ENCODE measurements at regions not wholly inside any gene's neighbourhood (a gene's known extent, or its start where the extent isn't known, plus 50 kb on each side); places are given as distances from the start of the nearest gene placed in this dataset.

- TF ChIP-seq ZNF518A (tag by site-specific recombination; conservative IDR thresholded peaks at IDR 0.05; ENCODE audit: low read depth) (no peak), ZNF350 (tag by site-specific recombination; IDR thresholded peaks at IDR 0.05) (no peak), ZNF449 (tag by site-specific recombination; IDR thresholded peaks at IDR 0.05) (no peak), PATZ1 (tag by site-specific recombination; IDR thresholded peaks at IDR 0.05) (no peak), ZSCAN4 (tag by site-specific recombination; IDR thresholded peaks at IDR 0.05) (no peak)
Observed at GRCh38 chr1:54490361-54491248, 57.4 kb upstream of the ACOT11 start (continued).

- H3K4me3 ChIP-seq (ENCODE audit: low read depth, low read length): no peak overlapping the region
- ChIA-PET POLR2A (interaction anchor here (1.3 to 4.2 kb wide), 3 partner anchors 83 to 290 kb away, joined by 3 to 44 read pairs (median 6); partner anchors contain the start of genes CYB5RL, MRPL37 and SSBP3), CTCF (interaction anchor here (0.5 to 1.7 kb wide), 36 partner anchors 9 to 1498 kb away, joined by 3 to 16 read pairs (median 3); partner anchors contain the start of gene SSBP3)
- peaks cover 4% of the 10 kb centered on the region for H3K4me1 ChIP-seq (ENCODE audit: control insufficient read depth, insufficient read depth, low read length)
- H3K27ac ChIP-seq (ENCODE audit: extremely low read depth, low read depth, low read length): no peak overlapping the region; the same call in 1 of the 2 replicates
- no peaks in the 10 kb centered on the region for H3K36me3 ChIP-seq (ENCODE audit: control insufficient read depth in 2 of 2, insufficient read depth in 1 of 2, low read length in 2 of 2)
- no peaks in the 10 kb centered on the region for H3K9me3 ChIP-seq (ENCODE audit: control insufficient read depth, insufficient read depth, low read depth, low read length)
- TF ChIP-seq ZNF561 (tag by site-specific recombination; IDR thresholded peaks at IDR 0.05; ENCODE audit: borderline replicate concordance): 0 out of 2 replicates have a peak, but pooled peaks have one; percentile 10
- no peak for TF ChIP-seq GLI4 (tag by site-specific recombination; IDR thresholded peaks at IDR 0.05)
- no peak for TF ChIP-seq HOXC10 (CRISPR knock-in tag; IDR thresholded peaks at IDR 0.05)
- TF ChIP-seq PRDM6 (tag by site-specific recombination; IDR thresholded peaks at IDR 0.05): no peak
- TF ChIP-seq ZSCAN16 (tag by site-specific recombination; IDR thresholded peaks at IDR 0.05): no peak
- no peak for TF ChIP-seq SETDB1 (IDR thresholded peaks at IDR 0.05; ENCODE audit: insufficient read length, low read length)
- TF ChIP-seq ZNF488 (tag by site-specific recombination; IDR thresholded peaks at IDR 0.05): no peak
- TF ChIP-seq ZBTB11 (tag by site-specific recombination; conservative IDR thresholded peaks at IDR 0.05; ENCODE audit: low read depth): no peak
- TF ChIP-seq ZBTB6 (tag by site-specific recombination; IDR thresholded peaks at IDR 0.05): no peak
- TF ChIP-seq ZNF510 (tag by site-specific recombination; IDR thresholded peaks at IDR 0.05; ENCODE audit: insufficient replicate concordance): no peak
Observed at GRCh38 chr1:54489627-54490250, 58.3 kb upstream of the ACOT11 start.

Data from HEK293 (cell line).